ENCODE measurements at regions not wholly inside any gene's neighbourhood (a gene's known extent, or its start where the extent isn't known, plus 50 kb on each side); places are given as distances from the start of the nearest gene placed in this dataset.
"Not testable (repeated sequence)": the region's sequence is repeated elsewhere in the genome, so short reads cannot be mapped to it uniquely, and the experiment has no call there.

- DNase-seq (ENCODE audit: low read depth) = no peak
- H3K4me3 ChIP-seq (ENCODE audit: low read length) = no peak overlapping the region
- no peak for TF ChIP-seq CTCF (conservative IDR thresholded peaks at IDR 0.05; ENCODE audit: low read depth, low read length)
These were observed 505.2 kb upstream of the SYNCRIP start for GRCh38 chr6:86147859-86148258.

GRCh38 chr6:86147311-86147710, 504.6 kb upstream of the SYNCRIP start:
- no peak overlapping the region for H3K4me3 ChIP-seq (ENCODE audit: low read length)
- no peak for DNase-seq (ENCODE audit: low read depth)
- no peak for TF ChIP-seq CTCF (conservative IDR thresholded peaks at IDR 0.05; ENCODE audit: low read depth, low read length)

- DNase-seq (ENCODE audit: low read depth) = not testable (repeated sequence)
These were observed 504.1 kb upstream of the SYNCRIP start for GRCh38 chr6:86146751-86147150.

GRCh38 chr6:86142326-86142725, 499.6 kb upstream of the SYNCRIP start:
- no peak for DNase-seq (ENCODE audit: low read depth)
- H3K4me3 ChIP-seq (ENCODE audit: low read length) = no peak overlapping the region
- no peak for TF ChIP-seq CTCF (conservative IDR thresholded peaks at IDR 0.05; ENCODE audit: low read depth, low read length)

More at GRCh38 chr6:86146751-86147150, 504.1 kb upstream of the SYNCRIP start:
- not testable (repeated sequence) for H3K4me3 ChIP-seq (ENCODE audit: low read length)

GRCh38 chr6:86128130-86128814, 485.6 kb upstream of the SYNCRIP start:
- TF ChIP-seq CTCF (conservative IDR thresholded peaks at IDR 0.05; ENCODE audit: low read depth, low read length) = no peak
- no peak for DNase-seq (ENCODE audit: low read depth)

GRCh38 chr6:86122086-86122485, 479.4 kb upstream of the SYNCRIP start:
- TF ChIP-seq CTCF (conservative IDR thresholded peaks at IDR 0.05; ENCODE audit: low read depth, low read length) = no peak
- H3K4me3 ChIP-seq (ENCODE audit: low read length) = no peak overlapping the region
- no peak for DNase-seq (ENCODE audit: low read depth)

More at GRCh38 chr6:86128130-86128814, 485.6 kb upstream of the SYNCRIP start:
- no peak overlapping the region for H3K4me3 ChIP-seq (ENCODE audit: low read length)

- H3K4me3 ChIP-seq (ENCODE audit: low read length) = no peak overlapping the region
- no peak for TF ChIP-seq CTCF (conservative IDR thresholded peaks at IDR 0.05; ENCODE audit: low read depth, low read length)
- DNase-seq (ENCODE audit: low read depth) = no peak
These were observed 475.6 kb upstream of the SYNCRIP start for GRCh38 chr6:86118271-86118670.

Data from retinal pigment epithelial cell (primary cell).